H9 (cell line): ENCODE measurements at regions not wholly inside any gene's neighbourhood (a gene's known extent, or its start where the extent isn't known, plus 50 kb on each side); places are given as distances from the start of the nearest gene placed in this dataset.

Experiments
- DNase-seq: peaks from one replicate; pipeline ENCODE4 v3.0.0-alpha.2; 2017
- H2AFZ ChIP-seq: one replicate; pipeline ENCODE4 v1.6.1; 2013; ENCODE audit warnings: mild to moderate bottlenecking, low read length, control low read depth, moderate library complexity
- H2AK5ac ChIP-seq: 2 replicates; pipeline ENCODE4 v1.6.1; 2013; ENCODE audit warnings: low read length, control low read depth, mixed read lengths; ENCODE audit not compliant: insufficient read length
- H2BK120ac ChIP-seq: one replicate; pipeline ENCODE4 v1.6.1; 2013; ENCODE audit warnings: low read depth, mild to moderate bottlenecking, low read length, control low read depth, inconsistent platforms; ENCODE audit not compliant: poor library complexity, severe bottlenecking
- H2BK12ac ChIP-seq: 2 replicates; pipeline ENCODE4 v1.6.1; 2013; ENCODE audit warnings: low read length, control low read depth, mixed read lengths, low read depth; ENCODE audit not compliant: insufficient read length
- H2BK15ac ChIP-seq: 2 replicates; pipeline ENCODE4 v1.6.1; 2013; ENCODE audit warnings: low read depth, low read length, control low read depth
- H2BK20ac ChIP-seq: one replicate; pipeline ENCODE4 v1.6.1; 2013; ENCODE audit warnings: low read depth, mild to moderate bottlenecking, low read length, control low read depth, inconsistent platforms; ENCODE audit not compliant: poor library complexity, severe bottlenecking
- H2BK5ac ChIP-seq: 2 replicates; pipeline ENCODE4 v1.6.1; 2013; ENCODE audit warnings: low read length, control low read depth, mixed read lengths; ENCODE audit not compliant: insufficient read length
- H3K14ac ChIP-seq: 2 replicates; pipeline ENCODE4 v1.6.1; 2013; ENCODE audit warnings: low read length, control low read depth; ENCODE audit not compliant: insufficient read depth
- H3K18ac ChIP-seq: 2 replicates; pipeline ENCODE4 v1.6.1; 2013; ENCODE audit warnings: low read depth, mild to moderate bottlenecking, mixed read lengths, low read length, control low read depth; ENCODE audit not compliant: insufficient read length
- H3K23ac ChIP-seq: 2 replicates; pipeline ENCODE4 v1.6.1; 2013; ENCODE audit warnings: low read length, control low read depth, mixed read lengths, low read depth; ENCODE audit not compliant: insufficient read length
- H3K23me2 ChIP-seq: 2 replicates; pipeline ENCODE4 v1.6.1; 2013; ENCODE audit warnings: low read depth, mild to moderate bottlenecking, mixed read lengths, low read length, control low read depth; ENCODE audit not compliant: insufficient read length, poor library complexity, severe bottlenecking
- H3K27ac ChIP-seq: 2 replicates; pipeline ENCODE4 v1.5.1; 2013; ENCODE audit warnings: low read length, control low read depth, mixed read lengths, low read depth; ENCODE audit not compliant: insufficient read length
- H3K27me3 ChIP-seq: 2 replicates; pipeline ENCODE4 v1.6.1; 2013; ENCODE audit warnings: low read length, control low read depth, inconsistent platforms; ENCODE audit not compliant: insufficient read depth
- H3K4ac ChIP-seq: 2 replicates; pipeline ENCODE4 v1.6.1; 2013; ENCODE audit warnings: low read depth, mild to moderate bottlenecking, control low read depth, inconsistent platforms, low read length, moderate library complexity
- H3K4me1 ChIP-seq: 2 replicates; pipeline ENCODE4 v1.6.1; 2013; ENCODE audit warnings: low read length, control low read depth, inconsistent platforms; ENCODE audit not compliant: insufficient read depth
- H3K4me2 ChIP-seq: 2 replicates; pipeline ENCODE4 v1.6.1; 2013; ENCODE audit warnings: low read length, control low read depth, mixed read lengths; ENCODE audit not compliant: insufficient read length, insufficient read depth
- H3K56ac ChIP-seq: 2 replicates; pipeline ENCODE4 v1.6.1; 2013; ENCODE audit warnings: low read depth, mild to moderate bottlenecking, mixed read lengths, low read length, control low read depth; ENCODE audit not compliant: insufficient read length
- H3K79me1 ChIP-seq: 2 replicates; pipeline ENCODE4 v1.6.1; 2013; ENCODE audit warnings: low read depth, mild to moderate bottlenecking, moderate library complexity, low read length, control low read depth, inconsistent platforms; ENCODE audit not compliant: insufficient read depth, poor library complexity, severe bottlenecking
- H3K79me2 ChIP-seq: 2 replicates; pipeline ENCODE4 v1.6.1; 2013; ENCODE audit warnings: low read length, control low read depth, inconsistent platforms; ENCODE audit not compliant: insufficient read depth
- H3K9ac ChIP-seq: 2 replicates; pipeline ENCODE4 v1.6.1; 2013; ENCODE audit warnings: low read length, control low read depth, mixed read lengths; ENCODE audit not compliant: insufficient read length; ENCODE audit errors: extremely low read depth
- H3K9me3 ChIP-seq: one replicate; pipeline ENCODE4 v1.6.1; 2013; ENCODE audit warnings: low read depth, low read length, inconsistent platforms; ENCODE audit not compliant: control insufficient read depth
- H3T11ph ChIP-seq: one replicate; pipeline ENCODE4 v1.6.1; 2013; ENCODE audit warnings: mild to moderate bottlenecking, low read length, control low read depth, inconsistent platforms
- H4K20me1 ChIP-seq: one replicate; pipeline ENCODE4 v1.6.1; 2013; ENCODE audit not compliant: control insufficient read depth, insufficient read length, insufficient read depth
- H4K5ac ChIP-seq: 2 replicates; pipeline ENCODE4 v1.6.1; 2013; ENCODE audit warnings: low read depth, mild to moderate bottlenecking, mixed read lengths, low read length, control low read depth; ENCODE audit not compliant: insufficient read length
- H4K8ac ChIP-seq: replicated peaks from 2 replicates; pipeline ENCODE4 v1.6.1; 2013; ENCODE audit warnings: low read length, control low read depth, mixed read lengths, low read depth; ENCODE audit not compliant: insufficient read length
- H4K91ac ChIP-seq: 2 replicates; pipeline ENCODE4 v1.6.1; 2013; ENCODE audit warnings: low read depth, mild to moderate bottlenecking, moderate library complexity, mixed read lengths, low read length, control low read depth; ENCODE audit not compliant: insufficient read length
- H3K27ac Mint-ChIP-seq, 3 experiments: 2 replicates in 2 of 3; 3 replicates in 1 of 3; pipeline ENCODE4 v1.8.0; 2020 to 2021; ENCODE audit warnings: mixed read lengths in 3 of 3, mild to moderate bottlenecking in 1 of 3, moderate library complexity in 1 of 3
- H3K27me3 Mint-ChIP-seq: 2 replicates; pipeline ENCODE4 v1.8.0; 2021; ENCODE audit warnings: low read depth, mild to moderate bottlenecking, moderate library complexity, mixed read lengths
- H3K36me3 Mint-ChIP-seq, 3 experiments: 2 replicates in 2 of 3; 3 replicates in 1 of 3; pipeline ENCODE4 v1.8.0; 2020 to 2021; ENCODE audit warnings: low read depth in 3 of 3, mixed read lengths in 3 of 3; ENCODE audit not compliant: insufficient read depth in 1 of 3
- H3K4me1 Mint-ChIP-seq, 2 experiments: 2 replicates each; pipeline ENCODE4 v1.8.0; 2020; ENCODE audit warnings: mixed read lengths in 2 of 2
- H3K4me3 Mint-ChIP-seq, 2 experiments: 2 replicates in 1 of 2; 3 replicates in 1 of 2; pipeline ENCODE4 v1.8.0; 2020 to 2021; ENCODE audit warnings: mild to moderate bottlenecking in 2 of 2, mixed read lengths in 2 of 2, moderate library complexity in 1 of 2
- H3K9me3 Mint-ChIP-seq, 2 experiments: 2 replicates in 1 of 2; 3 replicates in 1 of 2; pipeline ENCODE4 v1.8.0; 2020; ENCODE audit warnings: mild to moderate bottlenecking in 2 of 2, mixed read lengths in 2 of 2, moderate library complexity in 1 of 2
- WGBS: extraction: QIAGEN DNeasy Blood & Tissue Kit; methylation state at CpG from one replicate; pipeline ENCODE4 v1.1.7; 2013; ENCODE audit warnings: missing lambda C conversion rate, low lambda C conversion rate, mixed read lengths; ENCODE audit not compliant: insufficient read length; ENCODE audit errors: extremely low coverage; 5-methylcytosine and 5-hydroxymethylcytosine counted together
- TF ChIP-seq, protein P1 (sequence below): fragments of 200-600 bp; sonication (generic); conservative IDR thresholded peaks from 3 replicates; pipeline ENCODE4 v1.8.0; 2021; ENCODE audit warnings: antibody characterized with exemption, mild to moderate bottlenecking

DNA sequence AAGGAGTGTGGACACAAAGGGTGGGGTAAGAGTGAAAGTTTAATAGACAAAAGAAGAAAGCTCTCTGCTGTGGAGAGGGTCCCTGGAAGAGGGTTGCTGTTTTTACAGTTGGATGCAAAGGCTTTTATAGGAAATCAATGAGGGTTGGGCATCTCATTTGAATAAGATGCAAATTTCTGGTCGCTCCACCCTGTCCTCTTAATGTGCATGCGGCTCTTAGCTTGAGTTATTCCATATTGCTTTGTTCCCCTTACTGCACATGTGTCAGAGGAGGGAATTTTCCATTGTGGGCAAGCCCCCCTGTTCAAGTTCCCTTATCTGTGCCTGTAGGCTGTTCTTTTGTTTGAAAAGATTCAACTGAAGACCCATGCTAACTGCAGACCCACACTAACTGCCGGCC is 326.5 kb downstream of the BCL11A start:
- H2AK5ac ChIP-seq = no peak overlapping the region
- no peak overlapping the region for H4K5ac ChIP-seq
- H3K23me2 ChIP-seq = no peaks in the 10 kb centered on the region
- H3K23ac ChIP-seq = no peak overlapping the region
- no peaks in the 10 kb centered on the region for H3K79me2 ChIP-seq
- no peak overlapping the region for H3K18ac ChIP-seq
- no peaks in the 10 kb centered on the region for H3K9me3 ChIP-seq
- WGBS = no CpG with 5 or more reads among the region's 3 CpGs
- H3K56ac ChIP-seq = no peak overlapping the region
- no peak overlapping the region for H2BK120ac ChIP-seq
- H2AFZ ChIP-seq = no peak overlapping the region
- H3K27me3 ChIP-seq = no peaks in the 10 kb centered on the region
- DNase-seq = no peak
- no peaks in the 10 kb centered on the region for H4K20me1 ChIP-seq
- H3K27me3 Mint-ChIP-seq = no peaks in the 10 kb centered on the region
- no peak overlapping the region for H2BK5ac ChIP-seq
- H4K8ac ChIP-seq = no peak overlapping the region
- H2BK15ac ChIP-seq = no peak overlapping the region
- H3K4me1 ChIP-seq = no peaks in the 10 kb centered on the region
- peaks cover 6% of the 10 kb centered on the region in 2 experiments; a peak in 2 of 4 replicates for H3K4me1 Mint-ChIP-seq
- no peak overlapping the region for H2BK20ac ChIP-seq
- H3K14ac ChIP-seq = no peak overlapping the region
- H3K9me3 Mint-ChIP-seq = peaks cover 2 to 4% of the 10 kb centered on the region in 2 experiments; a peak in 3 of 5 replicates
- TF ChIP-seq, protein P1, sequence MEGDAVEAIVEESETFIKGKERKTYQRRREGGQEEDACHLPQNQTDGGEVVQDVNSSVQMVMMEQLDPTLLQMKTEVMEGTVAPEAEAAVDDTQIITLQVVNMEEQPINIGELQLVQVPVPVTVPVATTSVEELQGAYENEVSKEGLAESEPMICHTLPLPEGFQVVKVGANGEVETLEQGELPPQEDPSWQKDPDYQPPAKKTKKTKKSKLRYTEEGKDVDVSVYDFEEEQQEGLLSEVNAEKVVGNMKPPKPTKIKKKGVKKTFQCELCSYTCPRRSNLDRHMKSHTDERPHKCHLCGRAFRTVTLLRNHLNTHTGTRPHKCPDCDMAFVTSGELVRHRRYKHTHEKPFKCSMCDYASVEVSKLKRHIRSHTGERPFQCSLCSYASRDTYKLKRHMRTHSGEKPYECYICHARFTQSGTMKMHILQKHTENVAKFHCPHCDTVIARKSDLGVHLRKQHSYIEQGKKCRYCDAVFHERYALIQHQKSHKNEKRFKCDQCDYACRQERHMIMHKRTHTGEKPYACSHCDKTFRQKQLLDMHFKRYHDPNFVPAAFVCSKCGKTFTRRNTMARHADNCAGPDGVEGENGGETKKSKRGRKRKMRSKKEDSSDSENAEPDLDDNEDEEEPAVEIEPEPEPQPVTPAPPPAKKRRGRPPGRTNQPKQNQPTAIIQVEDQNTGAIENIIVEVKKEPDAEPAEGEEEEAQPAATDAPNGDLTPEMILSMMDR = no peak
- no peak overlapping the region for H2BK12ac ChIP-seq
- no peak overlapping the region for H3K9ac ChIP-seq
- peaks cover 0 to 5% (median 0%) of the 10 kb centered on the region in 3 experiments; a peak in 2 of 7 replicates for H3K36me3 Mint-ChIP-seq
- no peak overlapping the region for H3K4me2 ChIP-seq
- no peak overlapping the region for H3K27ac ChIP-seq
- no peak overlapping the region for H3K27ac Mint-ChIP-seq
- H3T11ph ChIP-seq = no peak overlapping the region
- H3K4ac ChIP-seq = no peak overlapping the region
- no peaks in the 10 kb centered on the region for H3K79me1 ChIP-seq
- H3K4me3 Mint-ChIP-seq = no peak overlapping the region
- no peak overlapping the region for H4K91ac ChIP-seq
